Caco-2 (cell line): ENCODE measurements at regions not wholly inside any gene's neighbourhood (a gene's known extent, or its start where the extent isn't known, plus 50 kb on each side); places are given as distances from the start of the nearest gene placed in this dataset.

Source experiments
- BruUV-seq: library from RNA; stranded (reverse); fragments of 400-500 nt; replicated peaks from 2 replicates; lab custom pipeline; 2021; lab: Mats Ljungman, UMichigan
- CTCF ChIA-PET: fragments of 300-600 bp; sonication (Branson Sonifier 250); formaldehyde crosslinking; loops from one replicate; lab custom pipeline; 2022; ENCODE audit warnings: antibody characterized with exemption; lab: Charles Lee
- POLR2A ChIA-PET: fragments of 300-600 bp; sonication (Branson Sonifier 250); formaldehyde crosslinking; loops from one replicate; lab custom pipeline; 2022; ENCODE audit warnings: antibody characterized with exemption; lab: Charles Lee
- DNase-seq, 2 experiments: peaks; one replicate each; pipeline versions ENCODE4 v3.0.0 to v3.0.0-alpha.2; 2020 to 2022
- H3K27me3 ChIP-seq: replicated peaks from 2 replicates; pipeline ENCODE4 v1.6.0; 2011; ENCODE audit warnings: low read length; ENCODE audit not compliant: control insufficient read depth, insufficient read depth
- H3K36me3 ChIP-seq: 2 replicates; pipeline ENCODE4 v1.5.1; 2011; ENCODE audit warnings: low read length; ENCODE audit not compliant: control insufficient read depth, insufficient read depth
- H3K4me1 ChIP-seq: fragments of 250-450 bp; sonication (Bioruptor Pico); 2 replicates; pipeline ENCODE4 v1.5.1; 2020; ENCODE audit warnings: mild to moderate bottlenecking
- H3K4me3 ChIP-seq: 2 replicates; pipeline ENCODE4 v1.5.1; 2011; ENCODE audit warnings: low read depth, mild to moderate bottlenecking, control low read depth, low read length
- H3K9me3 ChIP-seq: fragments of 250-450 bp; sonication (Bioruptor Pico); 2 replicates; pipeline ENCODE4 v1.5.1; 2020; ENCODE audit warnings: mild to moderate bottlenecking, moderate library complexity
- H3K27ac Mint-ChIP-seq: one replicate; pipeline ENCODE4 v1.8.0; 2022; ENCODE audit warnings: mixed read lengths; ENCODE audit not compliant: unreplicated experiment
- H3K27me3 Mint-ChIP-seq: one replicate; pipeline ENCODE4 v1.8.0; 2022; ENCODE audit warnings: mixed read lengths; ENCODE audit not compliant: insufficient read depth, unreplicated experiment
- H3K36me3 Mint-ChIP-seq: one replicate; pipeline ENCODE4 v1.8.0; 2022; ENCODE audit warnings: mild to moderate bottlenecking, mixed read lengths; ENCODE audit not compliant: insufficient read depth, unreplicated experiment
- H3K4me1 Mint-ChIP-seq: one replicate; pipeline ENCODE4 v1.8.0; 2022; ENCODE audit warnings: low read depth, mixed read lengths; ENCODE audit not compliant: unreplicated experiment
- H3K4me3 Mint-ChIP-seq: one replicate; pipeline ENCODE4 v1.8.0; 2022; ENCODE audit warnings: mild to moderate bottlenecking, moderate library complexity, mixed read lengths; ENCODE audit not compliant: unreplicated experiment
- H3K9me3 Mint-ChIP-seq: one replicate; pipeline ENCODE4 v1.8.0; 2022; ENCODE audit warnings: mixed read lengths; ENCODE audit not compliant: unreplicated experiment
- intact Hi-C: fragments of 100-400 bp; cut with micrococcal nuclease; formaldehyde crosslinking; loops from one replicate; pipeline ENCODE4 v1.10.0; 2022; ENCODE audit not compliant: unreplicated experiment
- TF ChIP-seq, protein P1 (sequence below), 2 experiments: fragments of 200-600 bp in 1 of 2; IDR thresholded peaks; 1 replicate in 1 of 2; 2 replicates in 1 of 2; pipeline versions ENCODE4 v1.5.1 to v1.8.0; 2011 to 2022; ENCODE audit warnings: antibody characterized with exemption in 1 of 2, control low read depth in 1 of 2, inconsistent platforms in 1 of 2, low read depth in 1 of 2, low read length in 1 of 2, mild to moderate bottlenecking in 1 of 2, moderate library complexity in 1 of 2; ENCODE audit not compliant: insufficient read depth in 1 of 2, severe bottlenecking in 1 of 2, unreplicated experiment in 1 of 2

- no peaks in the 10 kb centered on the region for H3K36me3 Mint-ChIP-seq
- Histone ChIP-seq H3K4me3 (no peak overlapping the region), H3K27me3 (no peaks in the 10 kb centered on the region), H3K4me1 (no peaks in the 10 kb centered on the region; the same call in 1 of the 2 replicates), H3K9me3 (no peaks in the 10 kb centered on the region), H3K36me3 (no peaks in the 10 kb centered on the region)
- H3K27me3 Mint-ChIP-seq, result no peaks in the 10 kb centered on the region
- ChIA-PET POLR2A (no interaction called here), CTCF (no interaction called here)
- no peak overlapping the region for H3K27ac Mint-ChIP-seq
- intact Hi-C loops, result no loop called here
- no peaks in the 10 kb centered on the region for H3K9me3 Mint-ChIP-seq
- no peaks in the 10 kb centered on the region for H3K4me1 Mint-ChIP-seq
- no TSS peak for BruUV-seq
- TF ChIP-seq, protein P1, sequence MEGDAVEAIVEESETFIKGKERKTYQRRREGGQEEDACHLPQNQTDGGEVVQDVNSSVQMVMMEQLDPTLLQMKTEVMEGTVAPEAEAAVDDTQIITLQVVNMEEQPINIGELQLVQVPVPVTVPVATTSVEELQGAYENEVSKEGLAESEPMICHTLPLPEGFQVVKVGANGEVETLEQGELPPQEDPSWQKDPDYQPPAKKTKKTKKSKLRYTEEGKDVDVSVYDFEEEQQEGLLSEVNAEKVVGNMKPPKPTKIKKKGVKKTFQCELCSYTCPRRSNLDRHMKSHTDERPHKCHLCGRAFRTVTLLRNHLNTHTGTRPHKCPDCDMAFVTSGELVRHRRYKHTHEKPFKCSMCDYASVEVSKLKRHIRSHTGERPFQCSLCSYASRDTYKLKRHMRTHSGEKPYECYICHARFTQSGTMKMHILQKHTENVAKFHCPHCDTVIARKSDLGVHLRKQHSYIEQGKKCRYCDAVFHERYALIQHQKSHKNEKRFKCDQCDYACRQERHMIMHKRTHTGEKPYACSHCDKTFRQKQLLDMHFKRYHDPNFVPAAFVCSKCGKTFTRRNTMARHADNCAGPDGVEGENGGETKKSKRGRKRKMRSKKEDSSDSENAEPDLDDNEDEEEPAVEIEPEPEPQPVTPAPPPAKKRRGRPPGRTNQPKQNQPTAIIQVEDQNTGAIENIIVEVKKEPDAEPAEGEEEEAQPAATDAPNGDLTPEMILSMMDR (IDR thresholded peaks at IDR 0.05; ENCODE audit: insufficient read depth in 1 of 2, low read depth in 1 of 2, low read length in 1 of 2, severe bottlenecking in 1 of 2, unreplicated experiment in 1 of 2), result no peak
- H3K4me3 Mint-ChIP-seq, result no peak overlapping the region
- DNase-seq, result no peak
Observed at GRCh38 chr4:186857793-186858192, 134.1 kb upstream of the FAT1 start.

GRCh38 chr4:186858355-186858754 lies 134.7 kb upstream of the FAT1 start:
- TF ChIP-seq, protein P1 (IDR thresholded peaks at IDR 0.05; ENCODE audit: insufficient read depth in 1 of 2, low read depth in 1 of 2, low read length in 1 of 2, severe bottlenecking in 1 of 2, unreplicated experiment in 1 of 2), result no peak
- H3K27me3 Mint-ChIP-seq, result peaks cover 3% of the 10 kb centered on the region
- BruUV-seq, result no TSS peak
- no peaks in the 10 kb centered on the region for H3K36me3 ChIP-seq
- H3K4me3 ChIP-seq, result no peak overlapping the region
- intact Hi-C loops, result no loop called here
- no peaks in the 10 kb centered on the region for H3K4me1 Mint-ChIP-seq
- H3K27me3 ChIP-seq, result no peaks in the 10 kb centered on the region
- no peaks in the 10 kb centered on the region for H3K4me1 ChIP-seq
- H3K36me3 Mint-ChIP-seq, result no peaks in the 10 kb centered on the region
- no peak overlapping the region for H3K27ac Mint-ChIP-seq
- no peak overlapping the region for H3K4me3 Mint-ChIP-seq
- no peaks in the 10 kb centered on the region for H3K9me3 ChIP-seq
- CTCF ChIA-PET, result no interaction called here
- POLR2A ChIA-PET, result no interaction called here
- no peak for DNase-seq
- no peaks in the 10 kb centered on the region for H3K9me3 Mint-ChIP-seq

DNA sequence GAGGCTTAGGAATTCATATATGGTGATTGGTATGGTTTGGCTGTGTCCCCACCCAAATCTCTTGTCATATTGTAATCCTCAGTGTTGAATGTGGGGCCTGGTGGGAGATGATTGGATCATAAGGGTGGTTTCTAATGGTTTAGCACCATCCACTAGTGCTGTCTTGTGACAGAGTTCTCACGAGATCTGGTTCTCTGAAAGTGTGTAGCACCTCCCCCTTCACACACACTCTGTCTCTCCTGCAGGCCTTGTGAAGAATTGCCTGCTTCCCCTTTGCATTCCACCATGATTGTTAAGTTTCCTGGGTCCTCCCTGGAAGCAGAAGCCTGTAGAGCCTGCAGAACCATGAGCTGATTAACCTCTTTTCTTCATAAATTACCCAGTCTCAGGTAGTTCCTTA lies 135.8 kb upstream of the FAT1 start:
- Histone ChIP-seq H3K4me1 (no peaks in the 10 kb centered on the region), H3K4me3 (no peak overlapping the region), H3K27me3 (no peaks in the 10 kb centered on the region), H3K36me3 (no peaks in the 10 kb centered on the region), H3K9me3 (0 out of 2 replicates have a peak, but pooled peaks cover 1% of the 10 kb centered on the region)
- no peaks in the 10 kb centered on the region for H3K36me3 Mint-ChIP-seq
- CTCF ChIA-PET, result no interaction called here
- intact Hi-C loops, result no loop called here
- H3K27me3 Mint-ChIP-seq, result peaks cover 5% of the 10 kb centered on the region
- no peaks in the 10 kb centered on the region for H3K9me3 Mint-ChIP-seq
- POLR2A ChIA-PET, result no interaction called here
- no TSS peak for BruUV-seq
- H3K4me1 Mint-ChIP-seq, result no peaks in the 10 kb centered on the region
- TF ChIP-seq, protein P1 (IDR thresholded peaks at IDR 0.05; ENCODE audit: insufficient read depth in 1 of 2, low read depth in 1 of 2, low read length in 1 of 2, severe bottlenecking in 1 of 2, unreplicated experiment in 1 of 2), result no peak
- no peak for DNase-seq
- no peak overlapping the region for H3K27ac Mint-ChIP-seq
- H3K4me3 Mint-ChIP-seq, result no peak overlapping the region
